SH-SY5Y (cell line): ENCODE measurements at regions not wholly inside any gene's neighbourhood (a gene's known extent, or its start where the extent isn't known, plus 50 kb on each side); places are given as distances from the start of the nearest gene placed in this dataset.

Experiments used
- GATA2 ChIP-seq: IDR thresholded peaks from 2 replicates; pipeline ENCODE4 v1.6.1; 2011; ENCODE audit warnings: mild to moderate bottlenecking, low read depth, low read length
- GATA3 ChIP-seq: IDR thresholded peaks from 2 replicates; pipeline ENCODE4 v1.6.1; 2011; ENCODE audit warnings: low read depth, mild to moderate bottlenecking, low read length, moderate library complexity

DNA sequence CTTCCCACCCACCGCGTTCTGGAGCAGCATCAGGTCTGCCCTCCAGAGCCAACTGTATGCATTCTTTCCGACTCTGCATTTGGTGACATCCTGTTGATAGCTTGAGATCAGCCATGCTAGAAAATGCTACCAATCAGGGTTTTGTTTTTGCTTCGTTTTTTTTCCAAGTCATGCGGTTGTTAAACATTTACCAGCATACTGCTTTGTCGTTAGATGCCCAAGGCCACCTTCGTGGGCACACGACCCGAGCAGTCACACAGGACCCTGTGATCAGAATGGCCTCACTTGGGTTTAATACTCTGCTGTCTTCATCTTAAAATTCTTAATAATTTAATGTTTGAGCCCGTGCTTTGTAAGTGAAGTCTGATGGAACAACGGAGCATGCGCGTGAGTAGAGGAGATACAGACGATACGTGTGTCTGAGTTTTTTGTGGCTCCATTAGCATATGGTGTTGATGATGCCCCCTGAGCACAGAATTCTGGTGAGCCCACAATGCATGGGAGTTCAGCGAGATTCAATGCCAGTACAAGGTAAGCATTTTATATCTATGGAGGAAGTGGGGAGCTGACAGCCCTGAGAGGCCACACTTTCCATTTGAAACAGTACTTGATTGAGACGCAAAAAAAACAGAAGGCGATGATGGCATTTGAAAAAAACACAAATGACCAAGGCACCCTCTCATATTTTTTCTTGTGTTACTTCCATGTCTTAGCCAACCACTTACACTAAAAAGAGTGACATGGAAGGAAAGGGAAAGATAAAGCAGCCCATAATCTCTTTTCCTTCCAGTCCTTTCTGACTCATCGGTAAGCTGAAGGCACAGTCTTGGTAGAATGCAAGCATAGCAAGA, 323.6 kb downstream of the BCOR start:
- TF ChIP-seq GATA3 (no peak), GATA2 (no peak)
